Naive B cell (primary cell): ENCODE measurements at regions not wholly inside any gene's neighbourhood (a gene's known extent, or its start where the extent isn't known, plus 50 kb on each side); places are given as distances from the start of the nearest gene placed in this dataset.

Experiments
- ATAC-seq, 2 donors: fragments of 150-1000 bp; cut with Tn5 transposase; 2 replicates each; pipeline ENCODE4 v1.10.0; 2021; ENCODE audit warnings: low read depth in 2 of 2, mild to moderate bottlenecking in 2 of 2, moderate library complexity in 2 of 2
- DNase-seq: peaks from one replicate; pipeline ENCODE4 v3.0.0; 2022
- H3K27ac Mint-ChIP-seq, 6 donors: one replicate each; pipeline ENCODE4 v1.8.0; 2020 to 2022; ENCODE audit warnings: mild to moderate bottlenecking in 6 of 6, mixed read lengths in 6 of 6, moderate library complexity in 5 of 6, inconsistent platforms in 2 of 6
- H3K27me3 Mint-ChIP-seq, 3 donors: one replicate each; pipeline ENCODE4 v1.8.0; 2021 to 2022; ENCODE audit warnings: mixed read lengths in 3 of 3, mild to moderate bottlenecking in 1 of 3
- H3K36me3 Mint-ChIP-seq, 2 donors: one replicate each; pipeline ENCODE4 v1.8.0; 2020 to 2022; ENCODE audit warnings: mixed read lengths in 2 of 2, inconsistent platforms in 1 of 2, mild to moderate bottlenecking in 1 of 2
- H3K4me1 Mint-ChIP-seq, 3 donors: one replicate each; pipeline ENCODE4 v1.8.0; 2020 to 2022; ENCODE audit warnings: mixed read lengths in 3 of 3, inconsistent platforms in 1 of 3, mild to moderate bottlenecking in 1 of 3, moderate library complexity in 1 of 3
- H3K4me3 Mint-ChIP-seq, 8 donors: one replicate each; pipeline ENCODE4 v1.8.0; 2020 to 2022; ENCODE audit warnings: mild to moderate bottlenecking in 8 of 8, mixed read lengths in 8 of 8, moderate library complexity in 8 of 8, inconsistent platforms in 2 of 8
- H3K9me3 Mint-ChIP-seq, 7 donors: one replicate each; pipeline ENCODE4 v1.8.0; 2020 to 2022; ENCODE audit warnings: mixed read lengths in 7 of 7, mild to moderate bottlenecking in 5 of 7, inconsistent platforms in 2 of 7, moderate library complexity in 1 of 7

GRCh38 chr12:127008755-127009403, 1258.1 kb upstream of the TMEM132C start:
- Mint-ChIP-seq H3K4me3 (peak overlapping the region in 1 of 8 donors; percentile 5), H3K27ac (no peak overlapping the region), H3K4me1 (no peaks in the 10 kb centered on the region), H3K27me3 (no peaks in the 10 kb centered on the region), H3K36me3 (no peaks in the 10 kb centered on the region), H3K9me3 (peaks cover 0 to 13% (median 2%) of the 10 kb centered on the region in 7 donors)
- ATAC-seq (no peak), DNase-seq (no peak)

- H3K9me3 Mint-ChIP-seq, result peaks cover 0 to 13% (median 1%) of the 10 kb centered on the region in 7 donors
- no peak for ATAC-seq
- DNase-seq, result no peak
- no peak overlapping the region for H3K27ac Mint-ChIP-seq
- H3K27me3 Mint-ChIP-seq, result no peaks in the 10 kb centered on the region
- no peak overlapping the region for H3K4me3 Mint-ChIP-seq
- H3K36me3 Mint-ChIP-seq, result no peaks in the 10 kb centered on the region
- H3K4me1 Mint-ChIP-seq, result no peaks in the 10 kb centered on the region
Measured at GRCh38 chr12:127012109-127012508, 1254.9 kb upstream of the TMEM132C start.

- no peaks in the 10 kb centered on the region for H3K36me3 Mint-ChIP-seq
- no peaks in the 10 kb centered on the region for H3K4me1 Mint-ChIP-seq
- no peaks in the 10 kb centered on the region for H3K27me3 Mint-ChIP-seq
Measured at GRCh38 chr12:127013197-127013596, 1253.8 kb upstream of the TMEM132C start.

GRCh38 chr12:127014079-127014478, 1252.9 kb upstream of the TMEM132C start:
- Mint-ChIP-seq H3K9me3 (peaks cover 0 to 13% (median 3%) of the 10 kb centered on the region in 7 donors), H3K27me3 (no peaks in the 10 kb centered on the region), H3K27ac (peak overlapping the region in 1 of 6 donors; percentile 47), H3K4me1 (no peaks in the 10 kb centered on the region), H3K4me3 (no peak overlapping the region), H3K36me3 (no peaks in the 10 kb centered on the region)
- no peak for ATAC-seq
- no peak for DNase-seq

More at GRCh38 chr12:127013197-127013596, 1253.8 kb upstream of the TMEM132C start:
- ATAC-seq (no peak), DNase-seq (no peak)
- Mint-ChIP-seq H3K9me3 (peaks cover 0 to 13% (median 3%) of the 10 kb centered on the region in 7 donors), H3K27ac (peak overlapping the region in 1 of 6 donors; percentile 5), H3K4me3 (no peak overlapping the region)

GRCh38 chr12:127024791-127025190, 1242.2 kb upstream of the TMEM132C start:
- ATAC-seq (no peak), DNase-seq (no peak)
- H3K27me3 Mint-ChIP-seq, result no peaks in the 10 kb centered on the region
- H3K4me1 Mint-ChIP-seq, result no peaks in the 10 kb centered on the region
- no peak overlapping the region for H3K27ac Mint-ChIP-seq
- H3K36me3 Mint-ChIP-seq, result no peaks in the 10 kb centered on the region
- H3K4me3 Mint-ChIP-seq, result no peak overlapping the region
- H3K9me3 Mint-ChIP-seq, result peaks cover 0 to 8% (median 0%) of the 10 kb centered on the region in 7 donors

- no peak for DNase-seq
- no peak overlapping the region for H3K27ac Mint-ChIP-seq
Measured at GRCh38 chr12:127025545-127025944, 1241.4 kb upstream of the TMEM132C start.

GRCh38 chr12:127035011-127035879, 1231.7 kb upstream of the TMEM132C start:
- ATAC-seq (no peak), DNase-seq (no peak)
- Mint-ChIP-seq H3K36me3 (no peaks in the 10 kb centered on the region), H3K9me3 (peaks cover 0 to 9% (median 4%) of the 10 kb centered on the region in 7 donors), H3K4me3 (no peak overlapping the region), H3K4me1 (no peaks in the 10 kb centered on the region), H3K27me3 (no peaks in the 10 kb centered on the region), H3K27ac (no peak overlapping the region)

More at GRCh38 chr12:127025545-127025944, 1241.4 kb upstream of the TMEM132C start:
- Mint-ChIP-seq H3K36me3 (no peaks in the 10 kb centered on the region), H3K4me3 (no peak overlapping the region), H3K9me3 (peaks cover 0 to 8% (median 0%) of the 10 kb centered on the region in 7 donors), H3K4me1 (no peaks in the 10 kb centered on the region), H3K27me3 (no peaks in the 10 kb centered on the region)
- ATAC-seq, result no peak

- H3K27ac Mint-ChIP-seq, result no peak overlapping the region
- no peaks in the 10 kb centered on the region for H3K27me3 Mint-ChIP-seq
- H3K9me3 Mint-ChIP-seq, result peaks cover 0 to 12% (median 4%) of the 10 kb centered on the region in 7 donors
- H3K4me1 Mint-ChIP-seq, result no peaks in the 10 kb centered on the region
- no peak for DNase-seq
- H3K4me3 Mint-ChIP-seq, result no peak overlapping the region
- H3K36me3 Mint-ChIP-seq, result no peaks in the 10 kb centered on the region
- no peak for ATAC-seq
Measured at GRCh38 chr12:127038152-127038551, 1228.8 kb upstream of the TMEM132C start.

- no peaks in the 10 kb centered on the region for H3K4me1 Mint-ChIP-seq
- no peaks in the 10 kb centered on the region for H3K27me3 Mint-ChIP-seq
- H3K9me3 Mint-ChIP-seq, result peaks cover 0 to 12% (median 4%) of the 10 kb centered on the region in 7 donors
- no peaks in the 10 kb centered on the region for H3K36me3 Mint-ChIP-seq
- no peak overlapping the region for H3K4me3 Mint-ChIP-seq
- ATAC-seq (no peak), DNase-seq (no peak)
- no peak overlapping the region for H3K27ac Mint-ChIP-seq
Measured at GRCh38 chr12:127038761-127039160, 1228.2 kb upstream of the TMEM132C start.

- H3K4me3 Mint-ChIP-seq, result no peak overlapping the region
- peak overlapping the region in 1 of 6 donors; percentile 70 for H3K27ac Mint-ChIP-seq
- DNase-seq (no peak), ATAC-seq (no peak)
- no peaks in the 10 kb centered on the region for H3K4me1 Mint-ChIP-seq
- H3K27me3 Mint-ChIP-seq, result no peaks in the 10 kb centered on the region
- peaks cover 0 to 12% (median 4%) of the 10 kb centered on the region in 7 donors for H3K9me3 Mint-ChIP-seq
- H3K36me3 Mint-ChIP-seq, result no peaks in the 10 kb centered on the region
Measured at GRCh38 chr12:127041985-127042625, 1224.9 kb upstream of the TMEM132C start.

- DNase-seq, result no peak
- H3K9me3 Mint-ChIP-seq, result peaks cover 0 to 19% (median 3%) of the 10 kb centered on the region in 7 donors
- no peaks in the 10 kb centered on the region for H3K4me1 Mint-ChIP-seq
- ATAC-seq, result no peak
- H3K36me3 Mint-ChIP-seq, result no peaks in the 10 kb centered on the region
- no peak overlapping the region for H3K27ac Mint-ChIP-seq
- H3K4me3 Mint-ChIP-seq, result no peak overlapping the region
- no peaks in the 10 kb centered on the region for H3K27me3 Mint-ChIP-seq
Measured at GRCh38 chr12:127043731-127044130, 1223.2 kb upstream of the TMEM132C start.

GRCh38 chr12:127044836-127045235, 1222.1 kb upstream of the TMEM132C start:
- no peak for ATAC-seq
- Mint-ChIP-seq H3K9me3 (peaks cover 0 to 21% (median 5%) of the 10 kb centered on the region in 7 donors), H3K27ac (no peak overlapping the region), H3K4me1 (no peaks in the 10 kb centered on the region), H3K27me3 (no peaks in the 10 kb centered on the region), H3K4me3 (no peak overlapping the region), H3K36me3 (no peaks in the 10 kb centered on the region)
- DNase-seq, result no peak

- ATAC-seq (no peak), DNase-seq (no peak)
- no peaks in the 10 kb centered on the region for H3K4me1 Mint-ChIP-seq
- no peaks in the 10 kb centered on the region for H3K36me3 Mint-ChIP-seq
- no peak overlapping the region for H3K27ac Mint-ChIP-seq
- H3K4me3 Mint-ChIP-seq, result no peak overlapping the region
- H3K27me3 Mint-ChIP-seq, result no peaks in the 10 kb centered on the region
- H3K9me3 Mint-ChIP-seq, result peaks cover 0 to 11% (median 4%) of the 10 kb centered on the region in 7 donors
Measured at GRCh38 chr12:127046467-127046866, 1220.5 kb upstream of the TMEM132C start.
